NCI-H2171 (cell line): ENCODE measurements at regions not wholly inside any gene's neighbourhood (a gene's known extent, or its start where the extent isn't known, plus 50 kb on each side); places are given as distances from the start of the nearest gene placed in this dataset.
"Not testable (repeated sequence)": the region's sequence is repeated elsewhere in the genome, so short reads cannot be mapped to it uniquely, and the experiment has no call there.

Source experiments
- DNase-seq: peaks from one replicate; lab custom pipeline; 2025; lab: John Stamatoyannopoulos, UW

DNA sequence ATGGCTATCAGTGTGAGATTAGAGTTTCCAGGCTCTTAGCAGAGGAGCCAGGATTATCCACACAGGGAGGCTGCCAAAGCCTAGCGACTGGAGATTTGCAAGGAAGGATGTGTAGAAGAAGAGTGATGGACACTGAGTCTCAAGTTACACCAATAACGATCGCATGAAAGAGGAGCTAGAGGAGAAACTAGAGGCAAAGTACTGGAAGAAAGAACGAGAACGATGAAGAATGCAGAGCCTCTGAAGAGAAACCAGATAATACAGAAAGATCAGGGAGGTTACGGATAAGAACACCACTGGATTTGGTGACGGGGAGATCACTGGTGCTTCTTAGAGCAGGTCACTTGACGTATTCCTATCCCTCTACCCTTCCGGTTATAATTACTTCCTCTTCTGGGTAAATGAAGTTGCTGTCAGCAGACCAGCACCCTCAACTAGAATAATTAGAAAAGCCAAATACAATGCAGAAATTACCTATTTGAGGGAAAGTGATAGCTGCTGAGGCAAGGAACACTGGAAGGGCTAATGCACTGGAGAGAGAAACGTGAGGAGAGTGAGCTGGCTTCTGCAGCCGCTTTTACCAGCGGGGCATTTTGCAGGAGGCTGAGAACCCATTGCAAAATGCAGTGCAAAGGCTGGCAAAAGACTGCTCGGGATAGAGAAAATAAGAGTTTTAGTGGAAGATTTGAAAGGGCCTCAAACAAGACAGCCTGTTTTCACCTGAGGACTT lies 93.1 kb upstream of the HIF1A start:
- DNase-seq = no peak

DNA sequence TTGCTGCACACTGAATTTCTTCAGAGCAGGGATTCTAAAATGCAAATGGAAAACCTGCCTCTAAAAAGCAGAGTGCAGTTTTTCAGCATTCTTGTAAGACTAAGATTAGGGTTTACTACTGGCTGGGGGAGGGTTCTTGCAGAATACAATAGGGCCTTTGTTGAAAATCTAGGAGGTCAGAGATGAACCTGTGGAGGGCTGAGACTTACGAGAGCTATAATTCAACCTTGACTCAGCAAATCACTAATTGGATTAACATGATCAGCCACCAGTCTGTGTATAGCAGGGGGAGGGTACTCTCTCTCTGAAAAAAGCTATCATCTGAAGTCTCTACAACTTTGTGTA lies 92.6 kb upstream of the HIF1A start:
- DNase-seq = no peak

DNA sequence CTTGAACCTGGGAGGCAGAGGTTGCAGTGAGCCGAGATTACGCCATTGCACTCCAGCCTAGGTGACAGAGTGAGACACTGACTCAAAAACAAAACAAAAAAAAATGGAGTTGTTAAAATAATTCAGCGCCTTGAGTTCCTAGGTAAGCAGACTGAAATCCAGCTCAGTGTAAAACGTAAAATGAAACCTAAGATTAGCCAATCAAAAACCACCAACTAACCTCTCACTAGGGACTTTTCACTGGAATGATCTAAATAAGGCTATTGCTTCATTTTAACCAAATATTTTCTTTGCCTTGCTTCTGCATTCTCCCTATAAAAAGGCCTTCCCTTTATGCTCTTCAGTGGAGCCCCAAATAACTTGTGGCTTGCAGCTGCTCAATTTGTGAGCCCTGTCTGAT lies 91.6 kb upstream of the HIF1A start:
- no peak for DNase-seq

DNA sequence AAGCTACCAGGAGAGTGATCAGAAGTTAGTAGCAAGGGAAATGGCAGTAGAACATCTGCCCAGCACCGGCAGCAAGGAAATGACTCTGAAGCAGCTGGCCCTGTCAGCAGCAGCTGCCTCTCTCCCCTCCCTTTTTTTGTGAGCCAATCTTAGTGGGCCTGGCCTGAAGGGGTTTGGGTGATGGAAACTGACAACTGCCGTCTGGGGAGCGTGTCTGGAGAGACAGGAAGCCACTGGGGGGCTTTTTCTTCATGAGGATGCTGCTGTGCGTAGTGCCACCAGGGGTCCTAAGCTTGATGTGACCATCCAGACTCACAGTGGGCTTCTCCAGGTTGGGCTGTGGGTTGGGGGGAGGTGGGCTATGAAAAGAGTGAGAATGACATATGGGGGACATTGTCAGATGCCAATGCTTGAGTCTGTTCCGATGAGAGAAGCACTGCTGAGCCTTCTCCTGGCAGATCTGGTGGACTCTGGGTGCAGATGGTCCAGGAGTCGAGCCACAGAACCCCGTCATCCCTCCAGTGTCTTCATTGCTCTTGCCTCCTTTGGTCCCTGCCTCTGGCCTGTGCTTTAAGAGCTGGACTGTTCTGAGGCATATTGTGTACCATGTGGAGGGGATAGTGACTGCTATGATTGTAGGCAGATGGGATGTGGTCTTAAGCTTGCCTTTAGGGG lies 87.6 kb upstream of the HIF1A start:
- peak; percentile 63 for DNase-seq

DNA sequence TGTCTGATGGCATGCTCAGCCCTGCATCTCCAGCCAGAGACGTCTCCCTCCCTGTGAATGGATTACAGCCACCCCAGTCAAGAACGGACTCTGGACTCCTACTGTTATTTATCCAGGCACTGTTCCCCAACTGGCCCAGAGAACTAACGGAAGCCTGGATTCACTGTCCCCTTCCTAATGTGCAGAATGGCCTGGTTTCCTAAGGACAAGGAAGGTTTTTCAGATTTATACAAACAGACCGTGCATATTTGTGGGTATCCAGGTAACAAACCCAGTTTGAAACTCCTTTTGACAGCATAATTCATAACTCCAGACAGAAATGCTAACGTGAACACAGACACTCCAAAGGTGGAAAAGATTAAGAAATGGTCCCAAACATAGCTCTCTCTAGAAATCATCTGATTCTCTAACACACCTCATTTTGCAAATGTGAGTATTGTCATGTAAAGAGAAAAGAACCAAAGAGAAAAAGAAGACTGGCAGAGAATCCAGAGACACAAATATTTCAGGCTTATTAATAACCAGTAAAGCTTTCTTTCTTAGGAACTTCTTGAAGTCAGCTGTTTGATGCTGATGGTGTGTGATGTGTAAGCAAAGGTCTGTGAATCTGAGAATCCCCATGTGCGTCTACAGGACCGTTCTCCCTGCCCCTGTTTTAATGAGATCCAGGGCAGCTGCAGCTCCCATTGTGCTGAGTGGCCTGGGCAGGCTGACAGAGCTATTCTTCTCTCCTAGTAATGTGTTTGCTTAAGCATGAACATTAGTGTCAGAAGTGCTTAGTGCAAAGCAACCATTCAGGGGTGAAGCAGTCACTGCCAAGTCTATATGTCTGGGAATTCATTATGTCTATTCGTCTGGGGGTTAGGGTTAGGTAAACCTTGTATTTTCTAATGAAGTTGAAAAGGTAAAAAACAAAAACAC lies 86.8 kb upstream of the HIF1A start:
- no peak for DNase-seq

DNA sequence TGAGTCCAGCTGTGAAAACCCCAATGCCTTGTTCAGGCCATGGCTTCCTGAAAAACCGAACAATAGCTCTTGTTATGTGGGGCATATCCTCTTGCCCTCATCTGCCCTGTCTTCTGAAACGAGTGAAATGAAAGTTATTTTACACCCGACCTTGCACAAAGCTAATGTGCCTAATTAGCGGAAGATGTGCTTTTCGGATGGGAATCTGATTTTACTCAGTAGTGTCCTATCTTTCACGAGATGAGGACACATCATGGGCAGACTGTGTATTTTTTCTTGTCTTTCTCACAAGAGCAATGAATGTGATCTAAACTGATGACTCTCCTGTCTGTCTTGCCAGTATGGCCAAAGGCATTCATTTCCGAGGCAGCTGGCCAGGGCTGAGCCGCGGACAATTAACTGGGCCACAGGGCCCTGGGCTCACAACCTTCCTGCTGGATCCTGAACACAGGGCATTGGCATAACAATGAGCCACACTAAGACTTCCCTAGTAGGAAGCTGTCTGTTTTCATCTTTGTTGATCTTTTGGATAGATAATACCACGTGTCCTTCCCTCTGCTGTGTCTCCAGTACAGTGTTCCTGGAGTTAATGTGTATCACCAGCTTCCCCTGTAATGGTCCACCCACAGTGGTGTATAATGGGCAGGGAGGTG lies 86.0 kb upstream of the HIF1A start:
- no peak for DNase-seq

DNA sequence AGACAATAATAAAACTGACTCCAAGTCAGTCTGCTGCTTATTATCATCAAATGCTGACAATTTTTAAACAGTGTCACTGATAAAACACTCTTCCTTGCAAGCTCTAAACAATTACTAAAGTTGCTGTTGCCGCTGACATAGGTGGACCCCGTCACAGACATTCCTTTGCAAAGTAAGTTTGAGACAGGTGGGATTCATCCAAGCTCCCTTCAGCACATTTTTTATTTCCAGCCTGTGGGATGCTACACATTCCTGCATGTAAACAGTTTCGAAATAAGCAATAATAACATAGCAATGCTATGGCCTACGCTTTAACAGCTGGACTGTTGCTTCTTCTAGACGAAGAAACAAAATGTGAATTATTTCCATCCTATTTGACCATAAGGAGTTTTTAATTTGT lies 85.4 kb upstream of the HIF1A start:
- no peak for DNase-seq

DNA sequence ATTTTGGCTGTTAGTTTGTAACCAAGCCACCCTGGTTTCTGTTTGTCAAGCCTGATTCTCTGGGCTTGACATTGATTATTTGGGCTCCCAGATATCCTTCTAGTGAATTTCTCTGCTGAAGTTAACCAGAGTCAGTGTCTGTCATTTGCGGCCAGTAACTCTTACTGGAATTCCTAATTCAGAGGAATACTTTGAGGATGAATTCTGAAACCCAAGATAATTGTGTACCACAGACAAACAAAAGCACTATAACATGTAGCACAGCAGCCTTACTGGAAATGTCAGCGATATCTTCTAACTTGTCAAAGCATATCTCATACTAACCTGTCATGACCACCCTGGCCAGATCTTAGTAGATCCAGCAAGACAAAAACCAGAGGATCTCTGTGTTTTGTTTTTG lies 84.4 kb upstream of the HIF1A start:
- no peak for DNase-seq

DNA sequence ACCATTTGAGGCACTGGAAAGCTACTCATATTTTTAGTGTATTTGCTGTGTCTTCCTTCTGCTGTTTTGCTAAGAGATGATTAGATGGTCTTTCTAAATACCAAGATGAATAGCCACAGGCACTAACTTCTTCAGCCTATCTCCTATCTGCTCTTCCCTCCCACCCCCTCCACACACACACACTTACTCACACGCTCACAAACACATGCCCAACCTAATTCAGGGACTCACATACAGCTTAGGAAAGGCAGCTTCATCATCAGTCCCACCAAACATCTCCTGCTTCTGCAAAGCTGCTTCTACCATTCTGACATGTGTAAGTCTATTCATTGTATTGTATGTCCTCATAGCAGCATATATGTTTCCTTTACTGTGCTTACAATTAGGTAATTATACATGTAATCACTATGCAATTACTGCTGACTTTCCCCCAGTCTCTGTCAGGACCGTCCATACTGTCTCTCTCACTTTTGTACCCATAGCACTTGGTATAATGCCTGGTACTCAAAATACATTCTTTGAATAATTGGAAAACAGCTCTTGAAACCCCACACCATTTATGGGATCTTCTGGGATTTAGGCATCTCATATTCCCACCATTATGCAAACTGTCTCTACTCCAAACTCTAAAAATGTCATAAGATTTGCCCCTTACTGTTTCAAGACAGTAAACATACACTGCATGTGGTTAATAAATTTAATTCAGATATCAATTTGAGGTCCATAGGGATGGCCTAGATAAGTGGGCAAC lies 83.3 kb upstream of the HIF1A start:
- no peak for DNase-seq

DNA sequence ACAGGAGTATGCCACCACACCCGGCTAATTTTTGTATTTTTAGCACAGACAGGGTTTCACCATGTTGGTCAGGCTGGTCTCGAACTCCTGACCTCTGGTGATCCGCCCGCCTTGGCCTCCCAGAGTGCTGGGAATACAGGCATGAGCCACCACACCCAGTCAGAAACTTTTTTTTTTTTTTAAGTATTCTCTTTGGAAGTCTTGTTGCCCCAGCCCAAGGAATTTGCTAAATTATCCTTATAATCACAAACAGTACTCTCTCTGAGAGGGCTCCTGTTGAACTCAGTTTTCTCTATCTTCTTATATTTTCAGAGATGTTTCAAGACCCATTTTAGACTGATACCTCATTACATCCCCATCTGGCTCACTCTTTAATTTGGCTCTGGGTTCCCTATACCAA lies 82.3 kb upstream of the HIF1A start:
- DNase-seq = not testable (repeated sequence)

DNA sequence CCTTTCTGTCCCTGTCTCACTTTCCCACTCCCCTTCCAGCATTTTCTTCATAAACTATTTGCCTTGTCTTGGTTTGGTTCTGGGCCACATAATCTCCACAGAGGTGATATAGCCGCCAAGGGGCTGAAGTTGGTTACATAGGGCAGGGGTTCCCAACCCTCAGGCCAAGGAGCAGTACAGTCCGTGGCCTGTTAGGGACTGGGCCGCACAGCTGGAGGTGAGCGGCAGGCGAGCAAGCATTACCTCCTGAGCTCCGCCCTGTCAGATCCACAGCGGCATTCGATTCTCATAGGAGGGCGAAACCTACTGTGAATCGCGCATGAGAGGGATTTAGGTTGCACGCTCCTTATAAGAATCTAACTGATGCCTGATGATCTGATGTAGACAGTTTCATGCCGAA lies 80.6 kb upstream of the HIF1A start:
- no peak for DNase-seq

DNA sequence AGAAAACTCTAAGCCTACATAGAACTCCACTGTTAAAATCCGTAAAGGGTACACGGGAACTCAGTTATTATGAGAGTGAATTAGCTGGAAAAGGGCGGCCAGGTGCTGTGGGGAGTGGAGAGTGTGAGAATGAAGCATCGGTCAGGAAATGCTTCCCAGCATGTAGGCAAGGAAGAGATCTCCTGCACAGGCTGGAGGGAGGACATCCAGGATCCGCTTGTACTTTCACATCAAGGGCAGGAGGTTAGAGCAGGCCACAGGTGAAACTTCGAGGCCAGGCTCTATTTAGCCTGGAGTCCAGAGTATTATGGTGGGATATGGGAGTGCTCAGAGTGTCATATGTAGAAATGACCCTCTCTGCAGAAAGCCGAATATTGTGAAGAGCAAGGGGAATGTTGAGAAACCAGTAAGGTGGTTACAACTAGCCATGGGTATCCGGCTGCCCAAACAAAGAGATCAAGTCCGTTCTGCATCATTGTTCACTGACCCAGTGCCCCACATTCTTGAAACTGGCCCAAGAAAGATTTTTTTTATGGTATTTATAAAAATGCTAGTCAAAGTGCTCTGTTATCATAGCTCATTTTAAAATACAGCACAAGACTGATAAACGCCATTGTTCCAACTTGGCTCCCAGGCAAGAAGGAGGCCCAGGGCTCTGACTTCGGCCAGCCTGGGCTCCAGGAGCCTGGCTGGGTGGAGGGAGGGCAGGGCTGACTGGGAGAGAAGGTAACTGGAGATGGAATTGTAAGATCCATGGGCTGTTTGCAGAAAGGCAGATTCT lies 79.4 kb upstream of the HIF1A start:
- DNase-seq = no peak

DNA sequence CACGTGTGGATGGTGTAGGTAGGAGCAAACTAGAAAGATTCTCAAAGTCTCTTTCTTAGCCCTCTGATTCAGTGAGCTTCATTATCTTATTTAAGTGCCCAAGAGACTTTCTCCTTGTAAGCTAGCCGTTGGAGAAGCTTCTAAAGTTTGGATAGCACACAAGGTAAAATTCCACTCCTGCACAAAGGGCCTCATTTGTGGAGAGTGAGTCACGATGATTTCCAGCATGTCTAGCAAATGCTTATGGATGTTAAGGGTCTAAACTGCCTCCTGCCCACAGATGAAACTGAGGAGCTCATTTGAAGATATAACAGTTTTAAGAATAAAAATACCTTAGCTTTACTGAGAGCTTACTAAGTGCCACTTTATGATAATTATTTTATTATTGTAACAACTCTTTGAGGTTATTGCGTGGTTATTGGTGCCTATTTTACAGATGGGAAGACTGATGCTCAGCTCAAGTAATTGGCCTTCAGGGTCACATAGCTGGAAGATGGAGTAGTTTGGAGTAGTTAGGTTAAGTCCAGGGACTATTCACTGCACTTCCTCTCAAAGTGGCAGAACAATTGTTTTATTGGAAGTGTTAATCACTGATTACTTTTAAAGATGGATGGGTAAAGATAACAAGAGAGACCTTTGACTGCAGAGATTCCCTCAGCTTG lies 78.7 kb upstream of the HIF1A start:
- DNase-seq = no peak

DNA sequence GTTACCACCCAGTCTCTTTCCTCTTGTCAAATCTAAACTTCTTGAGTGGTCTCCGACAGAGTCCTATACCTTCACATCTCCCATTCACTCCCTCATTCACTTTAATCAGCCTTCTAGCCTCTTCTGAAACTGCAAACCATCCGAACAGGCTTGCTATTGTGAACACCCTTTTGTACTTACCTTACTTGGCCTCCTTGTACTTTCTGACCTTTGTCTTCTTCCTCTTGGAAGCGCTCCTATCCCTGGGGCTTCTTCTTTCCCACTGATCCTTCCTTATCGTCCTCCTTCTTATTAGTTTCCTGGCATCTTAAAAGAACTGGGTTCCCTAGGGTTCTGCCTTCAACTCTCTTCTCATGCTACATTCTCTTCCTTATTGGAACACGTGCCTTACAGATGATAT lies 76.9 kb upstream of the HIF1A start:
- DNase-seq = no peak

DNA sequence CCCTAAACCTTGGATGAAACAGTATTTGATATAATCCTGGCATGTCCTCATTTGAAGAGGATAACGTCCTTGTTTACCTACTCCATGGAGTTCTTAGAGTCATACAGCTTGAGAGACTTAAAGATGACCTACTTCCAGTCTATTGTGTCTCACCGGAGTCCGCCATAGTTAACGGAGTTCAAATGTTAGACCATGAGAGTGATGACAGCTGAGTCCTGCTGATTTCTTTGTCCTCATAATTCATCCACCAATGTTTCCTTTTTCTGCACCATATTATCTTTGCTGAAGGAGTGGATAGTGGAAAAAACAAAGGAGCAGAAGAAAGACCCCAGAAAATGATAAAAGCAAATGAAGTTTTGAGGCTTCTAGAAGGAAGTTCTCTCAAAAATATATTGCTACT lies 75.8 kb upstream of the HIF1A start:
- no peak for DNase-seq

DNA sequence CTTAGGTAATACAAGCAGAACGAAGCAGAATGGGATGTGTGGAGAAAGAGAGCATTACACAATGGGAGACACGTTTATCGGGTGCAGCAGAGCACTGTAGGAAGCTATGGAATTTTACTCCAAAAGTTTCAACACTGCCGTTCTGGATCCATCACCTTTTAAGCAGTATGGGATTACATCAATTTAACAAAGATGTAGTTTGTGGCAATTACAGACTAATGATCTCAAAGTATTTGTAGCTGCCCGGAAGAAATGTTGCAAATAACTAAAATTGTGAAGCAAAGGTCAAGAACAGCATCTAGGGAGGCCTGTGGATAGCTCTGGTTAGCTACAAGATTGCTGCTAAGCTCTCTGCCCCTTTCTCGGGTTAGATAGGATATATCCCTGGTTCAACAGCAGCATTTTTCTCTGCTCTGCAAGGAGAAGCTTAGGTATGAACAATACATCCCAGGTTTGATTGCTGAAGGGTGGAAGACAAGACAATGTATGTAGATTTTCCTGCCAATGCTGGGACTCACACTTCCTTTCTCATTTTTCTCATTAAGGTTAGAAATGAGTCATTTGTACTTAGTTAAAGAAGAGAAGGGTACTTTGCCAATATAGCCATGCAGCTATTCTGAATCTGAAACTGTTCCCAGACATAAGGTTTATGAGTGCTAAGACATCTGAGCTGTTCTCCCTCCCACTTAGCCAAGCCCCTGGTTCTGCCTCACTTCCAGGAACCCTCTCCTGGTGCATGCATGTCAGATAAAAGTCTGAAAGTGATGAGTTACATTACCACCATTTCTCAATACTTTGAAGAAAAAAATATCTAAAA lies 75.0 kb upstream of the HIF1A start:
- DNase-seq = no peak

DNA sequence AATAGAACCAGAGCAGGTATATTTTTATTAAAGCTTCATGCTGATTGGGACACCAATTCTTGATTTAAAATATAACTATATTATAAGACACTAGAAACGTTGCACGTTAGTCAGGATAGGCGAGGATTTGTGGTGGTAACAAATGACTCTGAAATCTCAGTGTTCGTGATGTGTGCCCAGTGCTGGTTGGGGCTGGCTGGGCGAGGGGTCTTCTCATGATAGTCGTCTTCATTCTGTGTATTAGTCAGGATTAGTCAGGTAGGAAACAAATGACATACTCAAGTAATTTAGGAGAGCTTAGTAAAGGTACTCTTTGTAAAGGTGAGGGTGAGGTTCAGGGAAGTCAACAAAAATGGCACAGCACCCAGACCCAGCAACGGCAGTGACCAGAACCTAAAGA lies 73.9 kb upstream of the HIF1A start:
- DNase-seq = no peak

DNA sequence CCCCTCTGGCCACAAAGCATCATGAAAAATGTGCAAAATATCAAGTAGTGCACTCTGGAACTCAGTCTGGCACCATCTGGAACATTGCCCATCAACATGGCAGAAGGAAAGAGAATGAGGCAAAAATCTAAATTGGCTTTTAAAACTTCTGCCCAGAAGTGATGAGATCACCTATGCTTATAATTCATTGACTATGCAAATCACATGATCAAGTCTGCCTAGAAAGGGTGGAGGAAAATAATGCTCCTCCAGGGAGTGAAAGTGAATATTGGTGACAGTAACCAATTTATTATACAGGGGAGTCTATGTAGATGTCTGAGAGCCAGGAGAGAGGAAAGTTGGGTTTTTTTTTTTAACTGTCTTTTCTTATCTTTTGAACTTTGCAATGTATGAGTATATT lies 73.3 kb upstream of the HIF1A start:
- no peak for DNase-seq

DNA sequence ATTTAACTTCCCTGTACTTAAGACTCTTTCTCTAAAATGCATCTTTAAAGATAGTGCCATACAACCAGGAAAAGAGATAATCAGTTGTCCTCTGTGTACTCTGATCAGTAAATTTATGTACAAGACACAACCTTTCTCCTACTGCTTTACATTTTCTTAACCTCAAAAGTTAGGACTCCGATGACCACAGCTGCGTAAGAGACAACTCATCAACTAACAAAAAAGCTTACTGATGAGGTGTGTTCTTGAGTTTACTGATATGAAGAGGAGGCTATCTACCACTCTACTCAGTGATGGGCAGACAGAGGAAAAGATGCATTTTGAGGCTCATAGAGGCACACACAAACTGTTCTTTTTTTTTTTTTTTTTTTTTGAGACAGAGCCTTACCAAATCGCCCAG lies 71.4 kb upstream of the HIF1A start:
- DNase-seq = no peak

DNA sequence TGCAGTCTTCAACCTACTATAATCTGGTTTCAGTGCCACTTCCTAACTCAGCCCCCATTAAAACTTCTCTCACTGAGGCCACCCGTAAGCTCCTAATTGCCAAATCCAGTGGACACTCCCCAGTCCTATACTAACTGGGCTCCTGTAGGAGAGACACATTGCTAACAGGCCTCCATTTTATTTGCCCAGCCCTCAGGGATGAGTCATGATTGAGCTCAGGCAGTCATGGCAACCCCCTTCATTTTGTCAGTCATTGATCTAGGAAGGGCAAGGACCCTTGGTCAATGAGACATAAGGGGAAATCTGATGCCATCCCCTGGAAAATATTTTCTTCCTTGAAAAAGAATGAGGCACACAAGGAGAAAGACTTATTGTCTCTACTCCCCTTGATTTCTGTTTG lies 70.1 kb upstream of the HIF1A start:
- no peak for DNase-seq
